Right lobe of liver (tissue), 4 donors: ENCODE measurements at regions not wholly inside any gene's neighbourhood (a gene's known extent, or its start where the extent isn't known, plus 50 kb on each side); places are given as distances from the start of the nearest gene placed in this dataset.

Experiments used
- POLR2A ChIP-seq: fragments of 450-650 bp; IDR thresholded peaks from one replicate; pipeline ENCODE4 v1.6.1; 2017; ENCODE audit warnings: antibody characterized with exemption, mild to moderate bottlenecking
- TF ChIP-seq, protein P1 (sequence below), 4 donors: fragments of 200-600 bp in 3 of 4; fragments of 450-650 bp in 1 of 4; IDR thresholded peaks; one replicate each; pipeline versions ENCODE4 v1.5.1 to v1.8.0; 2016 to 2022; ENCODE audit warnings: antibody characterized with exemption in 4 of 4, mild to moderate bottlenecking in 2 of 4
- donor health status: DM: no; HTN: no; CAD: no.
- donor health status: DM: no; HTN: no; CAD: no.
- donor health status: DM: no; HTN: yes; CAD: no.

DNA sequence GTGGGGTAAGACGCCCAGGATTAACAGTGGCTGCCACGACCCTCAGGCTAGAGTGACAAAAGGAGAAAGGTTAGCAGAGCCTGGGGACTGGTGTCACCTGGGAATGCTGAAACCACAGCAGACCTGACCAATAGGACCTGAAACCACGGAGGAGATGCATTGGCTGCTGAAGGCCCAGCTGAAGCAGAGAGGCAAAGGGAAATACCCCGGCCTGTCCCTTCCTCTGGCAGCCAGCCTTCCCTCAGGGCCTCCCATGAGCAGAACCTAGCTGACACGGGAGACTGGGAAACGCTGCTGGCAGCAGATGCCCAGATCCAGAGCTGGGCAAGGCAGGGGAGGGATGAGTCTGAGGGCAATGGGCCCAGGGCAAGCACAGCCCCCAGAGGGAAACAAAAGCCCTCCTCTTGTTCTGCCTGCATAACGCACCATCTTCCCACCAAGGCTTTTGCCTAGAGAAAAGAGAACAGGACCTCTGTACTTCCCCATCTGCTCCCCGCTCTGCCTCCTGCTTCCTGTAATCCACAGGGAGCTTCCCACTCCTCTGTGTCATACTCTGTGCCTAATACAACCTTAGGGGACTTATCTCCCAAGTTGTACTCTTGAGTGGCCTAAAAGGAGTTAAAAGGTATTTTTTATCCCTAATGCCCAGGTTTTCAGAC is 216.2 kb downstream of the ABHD5 start:
- TF ChIP-seq, protein P1, sequence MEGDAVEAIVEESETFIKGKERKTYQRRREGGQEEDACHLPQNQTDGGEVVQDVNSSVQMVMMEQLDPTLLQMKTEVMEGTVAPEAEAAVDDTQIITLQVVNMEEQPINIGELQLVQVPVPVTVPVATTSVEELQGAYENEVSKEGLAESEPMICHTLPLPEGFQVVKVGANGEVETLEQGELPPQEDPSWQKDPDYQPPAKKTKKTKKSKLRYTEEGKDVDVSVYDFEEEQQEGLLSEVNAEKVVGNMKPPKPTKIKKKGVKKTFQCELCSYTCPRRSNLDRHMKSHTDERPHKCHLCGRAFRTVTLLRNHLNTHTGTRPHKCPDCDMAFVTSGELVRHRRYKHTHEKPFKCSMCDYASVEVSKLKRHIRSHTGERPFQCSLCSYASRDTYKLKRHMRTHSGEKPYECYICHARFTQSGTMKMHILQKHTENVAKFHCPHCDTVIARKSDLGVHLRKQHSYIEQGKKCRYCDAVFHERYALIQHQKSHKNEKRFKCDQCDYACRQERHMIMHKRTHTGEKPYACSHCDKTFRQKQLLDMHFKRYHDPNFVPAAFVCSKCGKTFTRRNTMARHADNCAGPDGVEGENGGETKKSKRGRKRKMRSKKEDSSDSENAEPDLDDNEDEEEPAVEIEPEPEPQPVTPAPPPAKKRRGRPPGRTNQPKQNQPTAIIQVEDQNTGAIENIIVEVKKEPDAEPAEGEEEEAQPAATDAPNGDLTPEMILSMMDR (IDR thresholded peaks at IDR 0.05) = no peak
- TF ChIP-seq POLR2A = no peak
